Natural killer cell (primary cell): ENCODE measurements at regions not wholly inside any gene's neighbourhood (a gene's known extent, or its start where the extent isn't known, plus 50 kb on each side); places are given as distances from the start of the nearest gene placed in this dataset.

Source experiments
- ATAC-seq, 3 donors: fragments of 150-1000 bp in 2 of 3; fragments of 200-7000 bp in 1 of 3; cut with Tn5 transposase; 1 replicate in 1 of 3; 2 replicates in 2 of 3; pipeline ENCODE4 v1.10.0; 2021; ENCODE audit warnings: mild to moderate bottlenecking in 2 of 3, moderate library complexity in 2 of 3
- DNase-seq, 2 donors: peaks; one replicate each; pipeline versions ENCODE4 v3.0.0 to v3.0.0-alpha.2; 2013 to 2021; ENCODE audit warnings: mixed read lengths in 1 of 2
- H3K27ac ChIP-seq: one replicate; pipeline ENCODE4 v1.5.1; 2013; ENCODE audit warnings: mild to moderate bottlenecking, low read length
- H3K27me3 ChIP-seq: one replicate; pipeline ENCODE4 v1.6.1; 2013; ENCODE audit warnings: low read length; ENCODE audit not compliant: control insufficient read depth, insufficient read depth
- H3K36me3 ChIP-seq: one replicate; pipeline ENCODE4 v1.6.1; 2013; ENCODE audit warnings: low read length; ENCODE audit not compliant: control insufficient read depth, insufficient read depth
- H3K4me1 ChIP-seq: one replicate; pipeline ENCODE4 v1.6.1; 2013; ENCODE audit warnings: low read length; ENCODE audit not compliant: control insufficient read depth, insufficient read depth
- H3K4me3 ChIP-seq: one replicate; pipeline ENCODE4 v1.5.1; 2013; ENCODE audit warnings: low read length
- H3K9me3 ChIP-seq: one replicate; pipeline ENCODE4 v1.6.1; 2013; ENCODE audit warnings: low read length; ENCODE audit not compliant: control insufficient read depth, insufficient read depth
- H3K27ac Mint-ChIP-seq, 2 donors: one replicate each; pipeline ENCODE4 v1.8.0; 2022; ENCODE audit warnings: mild to moderate bottlenecking in 2 of 2, mixed read lengths in 2 of 2, moderate library complexity in 1 of 2
- H3K27me3 Mint-ChIP-seq, 2 donors: one replicate each; pipeline ENCODE4 v1.8.0; 2022; ENCODE audit warnings: low read depth in 2 of 2, mixed read lengths in 2 of 2
- H3K36me3 Mint-ChIP-seq: one replicate; pipeline ENCODE4 v1.8.0; 2022; ENCODE audit warnings: mixed read lengths
- H3K4me1 Mint-ChIP-seq, 2 donors: one replicate each; pipeline ENCODE4 v1.8.0; 2022; ENCODE audit warnings: mixed read lengths in 2 of 2
- H3K4me3 Mint-ChIP-seq: one replicate; pipeline ENCODE4 v1.8.0; 2022; ENCODE audit warnings: mild to moderate bottlenecking, moderate library complexity, mixed read lengths
- H3K9me3 Mint-ChIP-seq, 2 donors: one replicate each; pipeline ENCODE4 v1.8.0; 2022; ENCODE audit warnings: mixed read lengths in 2 of 2
- CTCF ChIP-seq: fragments of 200-600 bp; IDR thresholded peaks from one replicate; pipeline ENCODE4 v1.8.0; 2022; ENCODE audit warnings: antibody characterized with exemption
- WGBS: methylation state at CpG from one replicate; pipeline ENCODE4 v1.1.7; 2013; ENCODE audit warnings: missing lambda C conversion rate; ENCODE audit not compliant: insufficient coverage; 5-methylcytosine and 5-hydroxymethylcytosine counted together
- intact Hi-C: fragments of 100-400 bp; cut with micrococcal nuclease; formaldehyde crosslinking; loops from one replicate; pipeline ENCODE4 v1.14.2; 2022

- intact Hi-C loops = no loop called here
These were observed 246.9 kb downstream of the RPS24 start for GRCh38 chr10:78280604-78281003.

GRCh38 chr10:78281627-78282026 is 248.0 kb downstream of the RPS24 start:
- intact Hi-C loops = no loop called here
- H3K4me3 ChIP-seq = no peak overlapping the region
- H3K4me1 Mint-ChIP-seq = no peaks in the 10 kb centered on the region
- H3K27me3 Mint-ChIP-seq = peaks cover 0 to 5% of the 10 kb centered on the region in 2 donors
- no peaks in the 10 kb centered on the region for H3K27me3 ChIP-seq
- 88% methylated on average over 4 of the region's 4 CpGs for WGBS
- ATAC-seq (no peak), DNase-seq (no peak)
- H3K4me1 ChIP-seq = no peaks in the 10 kb centered on the region
- no peaks in the 10 kb centered on the region for H3K36me3 ChIP-seq
- TF ChIP-seq CTCF = no peak
- H3K27ac ChIP-seq = no peak overlapping the region
- H3K27ac Mint-ChIP-seq = no peak overlapping the region
- no peaks in the 10 kb centered on the region for H3K9me3 Mint-ChIP-seq
- H3K4me3 Mint-ChIP-seq = no peak overlapping the region
- no peaks in the 10 kb centered on the region for H3K9me3 ChIP-seq
- no peaks in the 10 kb centered on the region for H3K36me3 Mint-ChIP-seq

More at GRCh38 chr10:78280604-78281003, 246.9 kb downstream of the RPS24 start:
- Mint-ChIP-seq H3K27me3 (peaks cover 0 to 5% of the 10 kb centered on the region in 2 donors), H3K36me3 (no peaks in the 10 kb centered on the region), H3K4me3 (no peak overlapping the region), H3K9me3 (no peaks in the 10 kb centered on the region), H3K27ac (no peak overlapping the region), H3K4me1 (no peaks in the 10 kb centered on the region)
- Histone ChIP-seq H3K4me1 (no peaks in the 10 kb centered on the region), H3K9me3 (no peaks in the 10 kb centered on the region), H3K4me3 (no peak overlapping the region), H3K36me3 (no peaks in the 10 kb centered on the region), H3K27me3 (no peaks in the 10 kb centered on the region), H3K27ac (no peak overlapping the region)
- 78% methylated on average over 6 of the region's 6 CpGs for WGBS
- no peak for TF ChIP-seq CTCF
- no peak for ATAC-seq
- DNase-seq = no peak

GRCh38 chr10:78283069-78283682 is 249.5 kb downstream of the RPS24 start:
- H3K9me3 ChIP-seq = no peaks in the 10 kb centered on the region
- H3K9me3 Mint-ChIP-seq = no peaks in the 10 kb centered on the region
- DNase-seq (no peak), ATAC-seq (no peak)
- H3K27ac ChIP-seq = no peak overlapping the region
- TF ChIP-seq CTCF = no peak
- no peak overlapping the region for H3K4me3 ChIP-seq
- no peaks in the 10 kb centered on the region for H3K36me3 ChIP-seq
- intact Hi-C loops = no loop called here
- peaks cover 0 to 2% of the 10 kb centered on the region in 2 donors for H3K27me3 Mint-ChIP-seq
- 98% methylated on average over 3 of the region's 3 CpGs for WGBS
- no peaks in the 10 kb centered on the region for H3K4me1 Mint-ChIP-seq
- H3K4me1 ChIP-seq = no peaks in the 10 kb centered on the region
- H3K27ac Mint-ChIP-seq = no peak overlapping the region
- no peaks in the 10 kb centered on the region for H3K36me3 Mint-ChIP-seq
- no peaks in the 10 kb centered on the region for H3K27me3 ChIP-seq
- no peak overlapping the region for H3K4me3 Mint-ChIP-seq

GRCh38 chr10:78284381-78284780 is 250.7 kb downstream of the RPS24 start:
- no peaks in the 10 kb centered on the region for H3K36me3 Mint-ChIP-seq
- no peak for TF ChIP-seq CTCF
- no peaks in the 10 kb centered on the region for H3K9me3 Mint-ChIP-seq
- ATAC-seq (no peak), DNase-seq (no peak)
- peaks cover 0 to 2% of the 10 kb centered on the region in 2 donors for H3K27me3 Mint-ChIP-seq
- Histone ChIP-seq H3K27me3 (no peaks in the 10 kb centered on the region), H3K27ac (no peak overlapping the region), H3K36me3 (no peaks in the 10 kb centered on the region), H3K9me3 (no peaks in the 10 kb centered on the region), H3K4me3 (no peak overlapping the region), H3K4me1 (no peaks in the 10 kb centered on the region)
- intact Hi-C loops = no loop called here
- H3K27ac Mint-ChIP-seq = no peak overlapping the region
- H3K4me3 Mint-ChIP-seq = no peak overlapping the region
- no peaks in the 10 kb centered on the region for H3K4me1 Mint-ChIP-seq
- 100% methylated on average over 4 of the region's 4 CpGs for WGBS
